Astrocyte (in vitro differentiated cells and primary cell): ENCODE measurements at regions not wholly inside any gene's neighbourhood (a gene's known extent, or its start where the extent isn't known, plus 50 kb on each side); places are given as distances from the start of the nearest gene placed in this dataset.

ENCODE experiments used
- EZH2 ChIP-seq: IDR thresholded peaks from 2 replicates; pipeline ENCODE4 v1.6.1; 2012; ENCODE audit warnings: mild to moderate bottlenecking, low read length, inconsistent platforms; ENCODE audit not compliant: insufficient read depth
- TF ChIP-seq, protein P1 (sequence below): IDR thresholded peaks from 2 replicates; pipeline ENCODE4 v1.5.1; 2011; ENCODE audit warnings: low read depth, mild to moderate bottlenecking, inconsistent platforms, low read length, moderate library complexity; ENCODE audit not compliant: insufficient read depth

DNA sequence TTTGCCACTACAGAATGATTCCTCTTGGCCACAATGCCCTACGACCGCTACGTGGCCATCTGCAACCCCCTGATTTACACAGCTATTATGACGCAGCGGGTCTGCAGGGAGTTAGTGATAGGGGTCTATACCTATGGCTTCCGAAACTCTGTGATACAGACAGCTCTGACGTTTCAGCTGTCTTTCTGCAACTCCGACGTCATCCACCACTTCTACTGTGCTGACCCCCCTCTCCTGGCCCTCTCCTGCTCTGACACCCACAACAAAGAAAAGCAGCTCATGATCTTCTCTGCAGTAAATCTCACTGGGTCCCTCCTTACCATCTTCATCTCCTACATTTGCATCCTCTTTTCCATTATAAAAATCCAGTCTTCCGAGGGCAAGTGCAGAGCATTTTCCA, 52.3 kb upstream of the OR5P2 start:
- TF ChIP-seq, protein P1, sequence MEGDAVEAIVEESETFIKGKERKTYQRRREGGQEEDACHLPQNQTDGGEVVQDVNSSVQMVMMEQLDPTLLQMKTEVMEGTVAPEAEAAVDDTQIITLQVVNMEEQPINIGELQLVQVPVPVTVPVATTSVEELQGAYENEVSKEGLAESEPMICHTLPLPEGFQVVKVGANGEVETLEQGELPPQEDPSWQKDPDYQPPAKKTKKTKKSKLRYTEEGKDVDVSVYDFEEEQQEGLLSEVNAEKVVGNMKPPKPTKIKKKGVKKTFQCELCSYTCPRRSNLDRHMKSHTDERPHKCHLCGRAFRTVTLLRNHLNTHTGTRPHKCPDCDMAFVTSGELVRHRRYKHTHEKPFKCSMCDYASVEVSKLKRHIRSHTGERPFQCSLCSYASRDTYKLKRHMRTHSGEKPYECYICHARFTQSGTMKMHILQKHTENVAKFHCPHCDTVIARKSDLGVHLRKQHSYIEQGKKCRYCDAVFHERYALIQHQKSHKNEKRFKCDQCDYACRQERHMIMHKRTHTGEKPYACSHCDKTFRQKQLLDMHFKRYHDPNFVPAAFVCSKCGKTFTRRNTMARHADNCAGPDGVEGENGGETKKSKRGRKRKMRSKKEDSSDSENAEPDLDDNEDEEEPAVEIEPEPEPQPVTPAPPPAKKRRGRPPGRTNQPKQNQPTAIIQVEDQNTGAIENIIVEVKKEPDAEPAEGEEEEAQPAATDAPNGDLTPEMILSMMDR, result no peak
- no peak for TF ChIP-seq EZH2
